SJSA1 (cell line): ENCODE measurements at regions not wholly inside any gene's neighbourhood (a gene's known extent, or its start where the extent isn't known, plus 50 kb on each side); places are given as distances from the start of the nearest gene placed in this dataset.
"Not testable (repeated sequence)": the region's sequence is repeated elsewhere in the genome, so short reads cannot be mapped to it uniquely, and the experiment has no call there.

ENCODE experiments used
- DNase-seq, 2 experiments: peaks; one replicate each; pipeline ENCODE4 v3.0.0-alpha.2; 2015 to 2020; ENCODE audit warnings: low spot score in 2 of 2, low read depth in 1 of 2
- H3K27ac ChIP-seq: fragments of 250-450 bp; sonication (Bioruptor Pico); 2 replicates; pipeline ENCODE4 v1.5.1; 2020; ENCODE audit warnings: mild to moderate bottlenecking, moderate library complexity
- H3K27me3 ChIP-seq: fragments of 250-450 bp; sonication (Bioruptor Pico); replicated peaks from 2 replicates; pipeline ENCODE4 v1.5.1; 2020; ENCODE audit warnings: mild to moderate bottlenecking, moderate library complexity
- H3K36me3 ChIP-seq: fragments of 250-450 bp; sonication (Bioruptor Pico); 2 replicates; pipeline ENCODE4 v1.5.1; 2020; ENCODE audit warnings: mild to moderate bottlenecking
- H3K4me1 ChIP-seq: fragments of 250-450 bp; sonication (Bioruptor Pico); replicated peaks from 2 replicates; pipeline ENCODE4 v1.6.1; 2021; ENCODE audit warnings: mild to moderate bottlenecking
- H3K4me3 ChIP-seq: fragments of 250-450 bp; sonication (Bioruptor Pico); 2 replicates; pipeline ENCODE4 v1.5.1; 2020; ENCODE audit warnings: mild to moderate bottlenecking
- H3K9me3 ChIP-seq: fragments of 250-450 bp; sonication (Bioruptor Pico); replicated peaks from 2 replicates; pipeline ENCODE4 v1.5.1; 2020; ENCODE audit warnings: mild to moderate bottlenecking

- H3K27me3 ChIP-seq: no peaks in the 10 kb centered on the region
- no peak for DNase-seq
- H3K9me3 ChIP-seq: no peaks in the 10 kb centered on the region
- H3K36me3 ChIP-seq: no peaks in the 10 kb centered on the region
- no peak overlapping the region for H3K4me3 ChIP-seq
- no peaks in the 10 kb centered on the region for H3K4me1 ChIP-seq
- no peak overlapping the region for H3K27ac ChIP-seq
These were observed 141.2 kb upstream of the HCRTR2 start for GRCh38 chr6:55033016-55033546.

GRCh38 chr6:55034752-55035151 is 139.6 kb upstream of the HCRTR2 start:
- H3K27me3 ChIP-seq: no peaks in the 10 kb centered on the region
- H3K27ac ChIP-seq: no peak overlapping the region
- H3K4me1 ChIP-seq: no peaks in the 10 kb centered on the region
- DNase-seq: no peak
- no peaks in the 10 kb centered on the region for H3K9me3 ChIP-seq
- no peaks in the 10 kb centered on the region for H3K36me3 ChIP-seq
- no peak overlapping the region for H3K4me3 ChIP-seq

GRCh38 chr6:55040102-55040848 is 134.0 kb upstream of the HCRTR2 start:
- Histone ChIP-seq H3K27me3 (no peaks in the 10 kb centered on the region), H3K9me3 (no peaks in the 10 kb centered on the region), H3K36me3 (no peaks in the 10 kb centered on the region), H3K4me3 (no peak overlapping the region), H3K27ac (no peak overlapping the region), H3K4me1 (no peaks in the 10 kb centered on the region)
- no peak for DNase-seq

- Histone ChIP-seq H3K9me3 (no peaks in the 10 kb centered on the region), H3K4me3 (no peak overlapping the region), H3K27me3 (no peaks in the 10 kb centered on the region), H3K27ac (no peak overlapping the region), H3K36me3 (no peaks in the 10 kb centered on the region), H3K4me1 (no peaks in the 10 kb centered on the region)
- DNase-seq: no peak
These were observed 127.4 kb upstream of the HCRTR2 start for GRCh38 chr6:55046869-55047422.

- no peaks in the 10 kb centered on the region for H3K9me3 ChIP-seq
- H3K27ac ChIP-seq: no peak overlapping the region
- no peaks in the 10 kb centered on the region for H3K27me3 ChIP-seq
- no peaks in the 10 kb centered on the region for H3K36me3 ChIP-seq
- no peak for DNase-seq
- H3K4me1 ChIP-seq: no peaks in the 10 kb centered on the region
- H3K4me3 ChIP-seq: no peak overlapping the region
These were observed 126.8 kb upstream of the HCRTR2 start for GRCh38 chr6:55047451-55048044.

GRCh38 chr6:55049866-55050265 is 124.4 kb upstream of the HCRTR2 start:
- no peaks in the 10 kb centered on the region for H3K27me3 ChIP-seq
- no peaks in the 10 kb centered on the region for H3K36me3 ChIP-seq
- DNase-seq: no peak
- H3K27ac ChIP-seq: no peak overlapping the region
- no peaks in the 10 kb centered on the region for H3K4me1 ChIP-seq
- H3K9me3 ChIP-seq: no peaks in the 10 kb centered on the region
- no peak overlapping the region for H3K4me3 ChIP-seq

- H3K27ac ChIP-seq: no peak overlapping the region
- H3K4me1 ChIP-seq: no peaks in the 10 kb centered on the region
- H3K36me3 ChIP-seq: no peaks in the 10 kb centered on the region
- H3K9me3 ChIP-seq: no peaks in the 10 kb centered on the region
- no peak overlapping the region for H3K4me3 ChIP-seq
- no peaks in the 10 kb centered on the region for H3K27me3 ChIP-seq
- DNase-seq: no peak
These were observed 121.5 kb upstream of the HCRTR2 start for GRCh38 chr6:55052846-55053245.

GRCh38 chr6:55058682-55059081 is 115.6 kb upstream of the HCRTR2 start:
- no peak overlapping the region for H3K27ac ChIP-seq
- no peak overlapping the region for H3K4me3 ChIP-seq
- no peaks in the 10 kb centered on the region for H3K27me3 ChIP-seq
- H3K9me3 ChIP-seq: no peaks in the 10 kb centered on the region
- H3K4me1 ChIP-seq: no peaks in the 10 kb centered on the region
- no peak for DNase-seq
- no peaks in the 10 kb centered on the region for H3K36me3 ChIP-seq

GRCh38 chr6:55064711-55065420 is 109.4 kb upstream of the HCRTR2 start:
- H3K9me3 ChIP-seq: no peaks in the 10 kb centered on the region
- H3K4me1 ChIP-seq: no peaks in the 10 kb centered on the region
- no peak overlapping the region for H3K27ac ChIP-seq
- no peak for DNase-seq
- no peak overlapping the region for H3K4me3 ChIP-seq
- H3K27me3 ChIP-seq: no peaks in the 10 kb centered on the region
- H3K36me3 ChIP-seq: no peaks in the 10 kb centered on the region

GRCh38 chr6:55069132-55069781 is 105.1 kb upstream of the HCRTR2 start:
- H3K36me3 ChIP-seq: no peaks in the 10 kb centered on the region
- peak in 1 of 2 experiments; percentile 2 for DNase-seq
- no peak overlapping the region for H3K4me3 ChIP-seq
- no peaks in the 10 kb centered on the region for H3K9me3 ChIP-seq
- H3K4me1 ChIP-seq: no peaks in the 10 kb centered on the region
- no peak overlapping the region for H3K27ac ChIP-seq
- H3K27me3 ChIP-seq: no peaks in the 10 kb centered on the region

GRCh38 chr6:55082021-55082420 is 92.3 kb upstream of the HCRTR2 start:
- H3K4me1 ChIP-seq: no peaks in the 10 kb centered on the region
- DNase-seq: no peak

GRCh38 chr6:55088011-55088410 is 86.3 kb upstream of the HCRTR2 start:
- not testable (repeated sequence) for H3K9me3 ChIP-seq, H3K36me3 ChIP-seq, DNase-seq, H3K27me3 ChIP-seq, H3K27ac ChIP-seq, H3K4me1 ChIP-seq, H3K4me3 ChIP-seq

More at GRCh38 chr6:55082021-55082420, 92.3 kb upstream of the HCRTR2 start:
- Histone ChIP-seq H3K36me3 (no peaks in the 10 kb centered on the region), H3K9me3 (no peaks in the 10 kb centered on the region), H3K27ac (no peak overlapping the region), H3K27me3 (no peaks in the 10 kb centered on the region), H3K4me3 (no peak overlapping the region)

GRCh38 chr6:55088902-55089301 is 85.4 kb upstream of the HCRTR2 start:
- Histone ChIP-seq H3K27me3 (no peaks in the 10 kb centered on the region), H3K9me3 (no peaks in the 10 kb centered on the region), H3K4me3 (no peak overlapping the region), H3K27ac (no peak overlapping the region), H3K4me1 (no peaks in the 10 kb centered on the region), H3K36me3 (no peaks in the 10 kb centered on the region)
- DNase-seq: no peak
